ENCODE measurements at regions not wholly inside any gene's neighbourhood (a gene's known extent, or its start where the extent isn't known, plus 50 kb on each side); places are given as distances from the start of the nearest gene placed in this dataset.
"Not testable (repeated sequence)": the region's sequence is repeated elsewhere in the genome, so short reads cannot be mapped to it uniquely, and the experiment has no call there.

- H3K4me3 ChIP-seq (ENCODE audit: low read length); DNase-seq (ENCODE audit: low read depth, low spot score): not testable (repeated sequence)
These were observed 75.1 kb downstream of the KBTBD2 start for GRCh38 chr7:32816409-32816948.

GRCh38 chr7:32814779-32815178 lies 76.8 kb downstream of the KBTBD2 start:
- not testable (repeated sequence) for DNase-seq (ENCODE audit: low read depth, low spot score); H3K4me3 ChIP-seq (ENCODE audit: low read length)

- no peak overlapping the region for H3K4me3 ChIP-seq (ENCODE audit: low read length)
- DNase-seq (ENCODE audit: low read depth, low spot score): no peak
These were observed 81.7 kb downstream of the KBTBD2 start for GRCh38 chr7:32809871-32810270.

GRCh38 chr7:32809347-32809746 lies 82.2 kb downstream of the KBTBD2 start:
- no peak for DNase-seq (ENCODE audit: low read depth, low spot score)

GRCh38 chr7:32803406-32804141 lies 88.0 kb downstream of the KBTBD2 start:
- H3K4me3 ChIP-seq (ENCODE audit: low read length): no peak overlapping the region
- DNase-seq (ENCODE audit: low read depth, low spot score): no peak

More at GRCh38 chr7:32809347-32809746, 82.2 kb downstream of the KBTBD2 start:
- H3K4me3 ChIP-seq (ENCODE audit: low read length): no peak overlapping the region

- H3K4me3 ChIP-seq (ENCODE audit: low read length): no peak overlapping the region
- no peak for DNase-seq (ENCODE audit: low read depth, low spot score)
These were observed 89.2 kb downstream of the KBTBD2 start for GRCh38 chr7:32802305-32802910.

- not testable (repeated sequence) for H3K4me3 ChIP-seq (ENCODE audit: low read length); DNase-seq (ENCODE audit: low read depth, low spot score)
These were observed 98.5 kb downstream of the KBTBD2 start for GRCh38 chr7:32793053-32793452.

- H3K4me3 ChIP-seq (ENCODE audit: low read length); DNase-seq (ENCODE audit: low read depth, low spot score): not testable (repeated sequence)
These were observed 100.7 kb downstream of the KBTBD2 start for GRCh38 chr7:32790766-32791430.

- not testable (repeated sequence) for DNase-seq (ENCODE audit: low read depth, low spot score)
These were observed 102.3 kb downstream of the KBTBD2 start for GRCh38 chr7:32789266-32789665.

GRCh38 chr7:32788174-32788573 lies 103.4 kb downstream of the KBTBD2 start:
- not testable (repeated sequence) for H3K4me3 ChIP-seq (ENCODE audit: low read length); DNase-seq (ENCODE audit: low read depth, low spot score)

More at GRCh38 chr7:32789266-32789665, 102.3 kb downstream of the KBTBD2 start:
- H3K4me3 ChIP-seq (ENCODE audit: low read length): not testable (repeated sequence)

- DNase-seq (ENCODE audit: low read depth, low spot score); H3K4me3 ChIP-seq (ENCODE audit: low read length): not testable (repeated sequence)
These were observed 106.1 kb downstream of the KBTBD2 start for GRCh38 chr7:32785365-32785944.

GRCh38 chr7:32779895-32780294 lies 111.7 kb downstream of the KBTBD2 start:
- not testable (repeated sequence) for DNase-seq (ENCODE audit: low read depth, low spot score); H3K4me3 ChIP-seq (ENCODE audit: low read length)

- no peak for DNase-seq (ENCODE audit: low read depth, low spot score)
- no peak overlapping the region for H3K4me3 ChIP-seq (ENCODE audit: low read length)
These were observed 112.4 kb downstream of the KBTBD2 start for GRCh38 chr7:32779167-32779566.

- H3K4me3 ChIP-seq (ENCODE audit: low read length); DNase-seq (ENCODE audit: low read depth, low spot score): not testable (repeated sequence)
These were observed 114.4 kb downstream of the KBTBD2 start for GRCh38 chr7:32777041-32777666.

GRCh38 chr7:32776318-32776717 lies 115.2 kb downstream of the KBTBD2 start:
- not testable (repeated sequence) for DNase-seq (ENCODE audit: low read depth, low spot score); H3K4me3 ChIP-seq (ENCODE audit: low read length)

GRCh38 chr7:32775809-32776208 lies 115.8 kb downstream of the KBTBD2 start:
- DNase-seq (ENCODE audit: low read depth, low spot score); H3K4me3 ChIP-seq (ENCODE audit: low read length): not testable (repeated sequence)

- no peak overlapping the region for H3K4me3 ChIP-seq (ENCODE audit: low read length)
- no peak for DNase-seq (ENCODE audit: low read depth, low spot score)
These were observed 117.0 kb downstream of the KBTBD2 start for GRCh38 chr7:32774541-32774951.

- not testable (repeated sequence) for H3K4me3 ChIP-seq (ENCODE audit: low read length); DNase-seq (ENCODE audit: low read depth, low spot score)
These were observed 122.6 kb downstream of the KBTBD2 start for GRCh38 chr7:32768866-32769510.

Data from Jurkat, Clone E6-1 (cell line).